ENCODE measurements at regions not wholly inside any gene's neighbourhood (a gene's known extent, or its start where the extent isn't known, plus 50 kb on each side); places are given as distances from the start of the nearest gene placed in this dataset.
A peak's percentile ranks its signal among the peaks of the same experiment; 100 is the strongest.

DNA sequence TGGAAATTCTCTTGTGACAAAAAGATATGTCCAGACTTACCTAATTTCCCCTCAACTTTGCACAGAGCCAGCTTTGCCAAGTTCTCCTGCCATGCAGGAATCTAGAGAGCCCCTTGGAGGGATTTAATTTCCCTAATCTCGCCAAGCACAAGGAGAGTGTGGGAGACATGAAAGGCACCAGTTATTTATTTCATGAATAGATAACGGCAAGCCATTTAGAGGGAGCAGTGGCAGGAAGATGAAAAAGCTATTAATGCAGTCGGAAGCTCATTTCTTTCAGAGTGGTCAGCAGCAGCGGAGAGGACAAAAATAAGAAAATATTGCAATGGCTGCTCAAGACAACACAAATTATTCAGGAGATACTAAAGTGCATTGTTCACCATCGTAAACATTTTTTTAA, 150.9 kb upstream of the WSCD2 start:
- no peak for DNase-seq (ENCODE audit: low spot score)

GRCh38 chr12:107978641-107979040, 150.4 kb upstream of the WSCD2 start:
- no peak for DNase-seq (ENCODE audit: low spot score)

GRCh38 chr12:107983756-107984472, 145.2 kb upstream of the WSCD2 start:
- DNase-seq (ENCODE audit: low spot score), result peak; percentile 11

DNA sequence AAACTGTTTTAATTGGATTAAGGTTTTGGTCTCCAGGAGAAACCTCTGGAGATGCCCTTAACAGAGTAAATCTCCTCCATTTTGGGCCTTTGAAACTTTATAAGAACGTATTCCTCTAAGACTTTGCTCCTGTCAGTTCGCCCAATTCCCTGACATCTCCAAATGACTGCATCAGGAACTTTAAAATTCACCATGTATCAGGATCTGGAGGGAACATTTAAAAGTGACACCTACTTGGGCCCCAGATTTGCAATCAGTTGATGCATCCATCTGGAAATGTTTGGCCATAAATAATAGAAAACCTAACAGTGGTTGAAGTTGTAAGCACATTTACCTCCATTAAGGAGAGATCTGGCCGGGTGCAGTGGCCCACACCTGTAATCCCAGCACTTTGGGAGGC, 144.1 kb upstream of the WSCD2 start:
- DNase-seq (ENCODE audit: low spot score), result no peak

GRCh38 chr12:107986183-107986582, 142.9 kb upstream of the WSCD2 start:
- no peak for DNase-seq (ENCODE audit: low spot score)

DNA sequence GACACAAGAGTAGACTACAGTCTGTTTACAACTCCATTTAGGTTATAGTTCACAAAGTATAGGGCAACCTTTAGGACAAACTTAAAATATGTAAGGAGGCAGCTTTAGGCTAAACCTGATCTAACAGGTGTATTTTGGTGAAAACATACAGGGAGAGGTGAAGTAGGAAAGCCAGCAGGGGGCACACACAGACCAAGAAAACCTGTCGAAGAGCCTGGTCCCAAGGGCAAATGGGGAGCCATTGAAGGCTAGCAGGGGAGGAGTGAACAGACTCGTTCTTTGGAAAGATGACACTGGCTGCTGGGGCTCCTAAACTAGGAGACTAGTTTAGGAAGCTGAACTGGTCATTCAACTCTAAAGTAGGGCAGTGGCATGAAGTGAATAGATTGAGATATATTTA, 138.8 kb upstream of the WSCD2 start:
- no peak for DNase-seq (ENCODE audit: low spot score)

DNA sequence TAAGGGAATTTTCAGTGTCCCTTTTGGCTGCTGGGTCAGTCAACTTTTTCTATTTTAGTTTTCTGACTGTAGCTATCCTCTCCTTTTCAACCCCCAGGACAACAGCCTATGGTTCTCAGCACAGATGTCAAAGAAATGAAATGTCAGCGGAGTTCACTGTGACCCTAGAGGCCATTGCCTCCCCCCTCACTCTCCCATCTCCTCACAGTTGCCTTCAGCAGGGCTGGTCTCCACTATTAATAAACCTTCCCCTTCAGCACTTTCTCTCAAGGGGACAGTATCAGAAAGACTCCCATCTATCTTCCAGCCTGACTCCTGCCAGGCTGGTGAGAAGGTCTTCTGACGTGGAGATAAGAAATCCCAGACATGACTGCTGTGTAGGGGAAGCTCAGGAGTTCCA, 137.1 kb upstream of the WSCD2 start:
- no peak for DNase-seq (ENCODE audit: low spot score)

DNA sequence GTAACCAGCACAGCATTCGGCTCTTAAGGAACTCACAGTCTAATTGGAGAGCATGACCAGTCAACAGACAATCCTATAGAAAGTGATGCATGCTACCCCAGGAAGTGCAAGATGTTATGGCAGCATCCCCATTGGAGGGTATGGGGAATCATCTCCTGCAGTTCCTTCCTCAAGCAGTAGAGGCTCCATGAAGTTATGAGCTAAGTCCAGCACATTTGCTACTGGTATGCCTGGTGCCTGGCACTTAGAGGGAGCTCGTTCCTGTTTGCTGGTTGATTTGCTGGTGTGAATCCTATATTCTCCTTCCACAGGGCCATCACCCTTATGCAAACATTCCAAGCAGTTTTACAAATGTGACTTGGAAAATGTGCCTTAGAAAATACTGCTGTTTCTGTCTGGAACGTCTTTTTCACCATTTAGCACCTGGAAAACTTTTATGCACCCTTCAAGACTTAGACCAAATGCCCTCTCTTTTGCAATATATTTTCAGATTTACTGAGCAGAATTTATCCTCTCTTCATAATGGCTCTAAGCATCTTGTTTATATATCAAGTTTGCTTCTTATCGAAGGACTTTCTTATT, 136.1 kb upstream of the WSCD2 start:
- DNase-seq (ENCODE audit: low spot score), result peak; percentile 22

GRCh38 chr12:107998863-107999262, 130.2 kb upstream of the WSCD2 start:
- DNase-seq (ENCODE audit: low spot score), result no peak

DNA sequence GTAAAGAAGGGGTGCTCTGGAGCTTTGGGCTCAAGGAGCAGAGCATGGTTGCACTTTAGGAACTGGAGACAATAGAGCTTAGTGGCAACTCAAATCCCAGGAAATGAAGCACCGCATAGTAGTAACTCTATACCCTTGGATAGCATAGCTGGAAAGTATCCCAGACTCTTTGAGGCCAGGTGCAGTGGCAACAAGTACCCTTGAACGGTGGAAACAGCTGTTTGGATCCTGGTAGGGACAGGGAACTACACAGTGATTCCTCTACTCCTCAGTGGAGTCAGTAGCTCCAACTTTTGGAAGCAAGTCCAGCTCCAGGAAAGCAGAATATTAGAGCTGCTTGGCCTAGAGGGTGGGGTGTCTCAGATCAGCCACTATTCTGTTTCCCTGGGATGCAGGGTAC, 129.0 kb upstream of the WSCD2 start:
- DNase-seq (ENCODE audit: low spot score), result no peak

DNA sequence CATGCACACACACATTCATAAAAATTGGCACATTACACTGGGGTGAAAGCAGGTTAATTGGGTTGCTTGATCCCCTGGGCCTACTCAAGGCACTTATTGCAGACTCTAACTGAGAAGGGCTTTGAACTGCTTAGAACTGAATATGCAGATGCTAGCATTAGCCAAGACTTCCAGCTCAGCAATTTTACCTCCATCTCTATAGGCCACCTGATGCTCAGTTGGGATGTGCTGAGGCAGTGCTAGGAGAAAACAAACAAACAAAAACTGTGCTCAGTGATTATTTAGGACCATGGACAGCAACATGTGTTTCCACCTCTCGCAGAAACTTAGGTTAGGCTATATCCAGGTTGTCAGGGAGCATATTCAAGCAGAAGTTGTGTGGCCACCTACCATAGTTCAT, 124.8 kb upstream of the WSCD2 start:
- DNase-seq (ENCODE audit: low spot score), result no peak

GRCh38 chr12:108008163-108008905, 120.8 kb upstream of the WSCD2 start:
- DNase-seq (ENCODE audit: low spot score), result no peak

GRCh38 chr12:108009442-108010070, 119.5 kb upstream of the WSCD2 start:
- DNase-seq (ENCODE audit: low spot score), result no peak

- DNase-seq (ENCODE audit: low spot score), result no peak
Measured at GRCh38 chr12:108016022-108016564, 113.0 kb upstream of the WSCD2 start.

DNA sequence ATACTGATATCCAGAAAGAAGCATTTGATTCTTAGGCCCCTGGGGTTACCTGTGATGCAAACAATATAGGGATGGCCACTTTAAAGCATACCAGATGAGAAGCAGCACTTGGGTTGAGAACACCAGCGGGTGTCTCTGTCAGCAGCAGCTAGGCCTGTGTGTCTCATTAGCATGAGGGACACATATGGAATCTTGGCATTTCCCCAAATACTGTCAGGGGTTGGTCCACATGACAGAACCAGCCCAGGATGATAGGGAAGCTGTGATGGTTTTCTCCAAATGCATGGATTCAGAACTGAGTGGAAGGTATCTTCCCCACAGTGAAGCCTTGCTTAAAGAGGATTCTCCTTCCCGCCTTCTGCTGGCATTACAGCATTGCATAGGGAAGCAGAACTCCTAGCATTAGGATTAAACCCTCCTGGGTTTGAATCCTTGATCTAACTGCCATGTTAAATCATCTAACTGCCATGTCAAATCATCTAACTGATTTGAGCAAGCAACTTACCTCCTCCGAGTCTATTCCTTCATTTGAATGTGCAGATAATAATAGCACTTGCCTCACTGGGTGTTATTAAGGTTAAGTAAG, 111.5 kb upstream of the WSCD2 start:
- no peak for DNase-seq (ENCODE audit: low spot score)

GRCh38 chr12:108019862-108020261, 109.2 kb upstream of the WSCD2 start:
- no peak for DNase-seq (ENCODE audit: low spot score)

DNA sequence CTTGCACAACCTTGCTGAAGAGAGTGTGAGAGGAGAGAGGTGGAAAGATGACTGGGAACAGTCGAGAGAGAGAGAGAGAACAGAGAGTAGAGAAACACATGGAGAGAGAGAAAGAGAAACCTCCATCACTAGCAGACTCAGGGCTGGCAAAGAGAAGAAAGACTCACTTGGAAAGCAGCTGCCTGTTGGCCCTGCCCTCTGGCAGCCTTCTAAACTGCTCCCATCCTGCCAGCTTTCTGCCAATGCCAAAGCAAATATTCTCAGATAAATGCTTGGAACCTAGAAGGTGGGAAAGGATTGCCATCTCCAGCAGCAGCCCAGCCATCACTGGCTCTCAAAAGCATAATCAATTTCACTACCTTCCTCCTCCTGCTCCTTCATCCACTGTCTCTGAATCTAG, 107.9 kb upstream of the WSCD2 start:
- DNase-seq (ENCODE audit: low spot score), result no peak

- DNase-seq (ENCODE audit: low spot score), result no peak
Measured at GRCh38 chr12:108021949-108022522, 107.1 kb upstream of the WSCD2 start.

GRCh38 chr12:108029051-108029835, 99.8 kb upstream of the WSCD2 start:
- DNase-seq (ENCODE audit: low spot score), result no peak

DNA sequence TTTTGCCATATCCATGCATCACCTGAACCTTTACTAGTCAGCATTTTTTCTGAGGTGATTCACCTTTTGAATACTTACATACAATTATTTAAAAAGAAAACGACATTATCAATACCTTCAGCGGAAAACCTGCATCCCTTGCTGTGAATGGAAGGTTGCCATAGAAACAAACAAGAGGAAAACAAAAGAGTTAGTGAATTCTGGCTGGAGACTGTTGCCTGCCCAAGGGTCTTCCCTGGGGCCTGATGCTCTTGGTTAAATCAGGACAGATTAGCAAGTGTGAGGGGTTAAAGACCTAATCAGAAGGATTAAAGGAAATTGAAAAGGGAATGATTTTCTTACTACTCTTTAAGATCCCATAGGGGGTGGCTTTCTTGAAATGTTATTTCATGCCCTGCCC, 96.0 kb upstream of the WSCD2 start:
- no peak for DNase-seq (ENCODE audit: low spot score)

- no peak for DNase-seq (ENCODE audit: low spot score)
Measured at GRCh38 chr12:108035372-108035771, 93.7 kb upstream of the WSCD2 start.

All from AG08395 (cell line).